ENCODE measurements at regions not wholly inside any gene's neighbourhood (a gene's known extent, or its start where the extent isn't known, plus 50 kb on each side); places are given as distances from the start of the nearest gene placed in this dataset.

DNA sequence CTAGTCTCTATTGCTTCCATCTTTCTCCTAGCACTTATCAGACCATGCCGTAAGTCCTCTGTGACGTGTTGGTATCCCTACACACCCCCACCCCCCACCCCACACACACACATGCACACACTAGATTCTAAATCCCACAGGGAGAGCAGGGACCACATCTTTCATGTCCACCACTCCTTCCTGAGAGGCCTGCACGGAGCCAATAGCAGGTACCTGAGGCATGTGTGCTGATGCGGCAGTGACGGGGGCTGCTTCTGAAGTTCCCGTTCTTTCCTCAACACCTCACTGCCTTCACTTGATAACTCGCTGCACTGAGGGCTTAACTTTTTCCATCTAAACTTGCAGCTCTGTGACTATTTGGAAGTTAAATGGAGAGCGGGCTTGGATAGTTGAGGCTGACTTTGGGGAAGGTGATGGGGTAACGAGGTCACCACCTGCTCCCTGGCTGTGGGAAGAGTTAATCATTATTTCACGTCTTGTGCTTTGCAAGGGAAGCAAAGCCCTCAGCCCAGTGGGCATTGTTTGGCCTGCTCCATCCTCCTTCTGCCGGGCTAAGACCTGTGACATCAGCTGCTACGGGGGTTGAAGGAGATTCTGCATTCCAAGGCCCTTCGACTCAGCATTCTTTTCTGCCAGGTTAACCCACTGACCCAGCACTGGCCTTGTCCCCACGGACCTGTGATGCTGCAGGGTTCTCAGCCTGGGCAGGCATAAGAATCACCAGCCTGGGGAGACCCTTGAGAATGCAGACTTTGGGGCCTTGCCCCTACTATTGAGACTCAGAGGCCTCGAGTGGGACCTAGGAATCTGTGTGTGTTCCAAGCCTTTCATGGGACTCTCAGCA lies 187.8 kb downstream of the ANKRD60 start:
- no peaks in the 10 kb centered on the region for H3K79me2 ChIP-seq (ENCODE audit: insufficient read depth, low read length)
- no peaks in the 10 kb centered on the region for H3K79me1 ChIP-seq (ENCODE audit: insufficient read depth, low read depth, low read length, poor library complexity, severe bottlenecking)
- no peak overlapping the region for H3K18ac ChIP-seq (ENCODE audit: insufficient read length, low read depth, low read length)
- no peaks in the 10 kb centered on the region for H3K4me1 ChIP-seq (ENCODE audit: insufficient read depth, low read length)
- no peaks in the 10 kb centered on the region for H3K27me3 ChIP-seq (ENCODE audit: insufficient read depth, low read length)
- H2BK5ac ChIP-seq (ENCODE audit: insufficient read length, low read length) = no peak overlapping the region
- no peak overlapping the region for H3K4me3 Mint-ChIP-seq
- no peak overlapping the region for H2AFZ ChIP-seq (ENCODE audit: low read length)
- H4K8ac ChIP-seq (replicated peaks; ENCODE audit: insufficient read length, low read depth, low read length) = no peak overlapping the region
- H3K56ac ChIP-seq (ENCODE audit: insufficient read length, low read depth, low read length) = no peak overlapping the region
- WGBS (ENCODE audit: extremely low coverage, insufficient read length, low lambda C conversion rate) = no CpG with 5 or more reads among the region's 15 CpGs
- DNase-seq = no peak
- no peak overlapping the region for H4K91ac ChIP-seq (ENCODE audit: insufficient read length, low read depth, low read length)
- H3K4ac ChIP-seq (ENCODE audit: low read depth, low read length) = no peak overlapping the region
- no peaks in the 10 kb centered on the region for H3K23me2 ChIP-seq (ENCODE audit: insufficient read length, low read depth, low read length, poor library complexity, severe bottlenecking)
- H3K23ac ChIP-seq (ENCODE audit: insufficient read length, low read depth, low read length) = no peak overlapping the region
- TF ChIP-seq, protein P1, sequence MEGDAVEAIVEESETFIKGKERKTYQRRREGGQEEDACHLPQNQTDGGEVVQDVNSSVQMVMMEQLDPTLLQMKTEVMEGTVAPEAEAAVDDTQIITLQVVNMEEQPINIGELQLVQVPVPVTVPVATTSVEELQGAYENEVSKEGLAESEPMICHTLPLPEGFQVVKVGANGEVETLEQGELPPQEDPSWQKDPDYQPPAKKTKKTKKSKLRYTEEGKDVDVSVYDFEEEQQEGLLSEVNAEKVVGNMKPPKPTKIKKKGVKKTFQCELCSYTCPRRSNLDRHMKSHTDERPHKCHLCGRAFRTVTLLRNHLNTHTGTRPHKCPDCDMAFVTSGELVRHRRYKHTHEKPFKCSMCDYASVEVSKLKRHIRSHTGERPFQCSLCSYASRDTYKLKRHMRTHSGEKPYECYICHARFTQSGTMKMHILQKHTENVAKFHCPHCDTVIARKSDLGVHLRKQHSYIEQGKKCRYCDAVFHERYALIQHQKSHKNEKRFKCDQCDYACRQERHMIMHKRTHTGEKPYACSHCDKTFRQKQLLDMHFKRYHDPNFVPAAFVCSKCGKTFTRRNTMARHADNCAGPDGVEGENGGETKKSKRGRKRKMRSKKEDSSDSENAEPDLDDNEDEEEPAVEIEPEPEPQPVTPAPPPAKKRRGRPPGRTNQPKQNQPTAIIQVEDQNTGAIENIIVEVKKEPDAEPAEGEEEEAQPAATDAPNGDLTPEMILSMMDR (conservative IDR thresholded peaks at IDR 0.05) = no peak
- no peaks in the 10 kb centered on the region for H4K20me1 ChIP-seq (ENCODE audit: control insufficient read depth, insufficient read depth, insufficient read length)
- H3K4me2 ChIP-seq (ENCODE audit: insufficient read depth, insufficient read length, low read length) = no peak overlapping the region
- no peaks in the 10 kb centered on the region for H3K9me3 ChIP-seq (ENCODE audit: control insufficient read depth, low read depth, low read length)
- peaks cover 4% of the 10 kb centered on the region in 2 experiments; a peak in 3 of 5 replicates for H3K9me3 Mint-ChIP-seq
- H2BK12ac ChIP-seq (ENCODE audit: insufficient read length, low read depth, low read length) = no peak overlapping the region
- no peak overlapping the region for H3T11ph ChIP-seq (ENCODE audit: low read length)
- peaks cover 4% of the 10 kb centered on the region for H3K27me3 Mint-ChIP-seq (ENCODE audit: low read depth)
- H3K14ac ChIP-seq (ENCODE audit: insufficient read depth, low read length) = no peak overlapping the region
- peaks cover 0 to 3% (median 0%) of the 10 kb centered on the region in 3 experiments; a peak in 1 of 7 replicates for H3K36me3 Mint-ChIP-seq (ENCODE audit: insufficient read depth in 1 of 3, low read depth in 3 of 3)
- H4K5ac ChIP-seq (ENCODE audit: insufficient read length, low read depth, low read length) = no peak overlapping the region
- no peak overlapping the region for H2BK120ac ChIP-seq (ENCODE audit: low read depth, low read length, poor library complexity, severe bottlenecking)
- H3K9ac ChIP-seq (ENCODE audit: extremely low read depth, insufficient read length, low read length) = no peak overlapping the region
- no peak overlapping the region for H2BK15ac ChIP-seq (ENCODE audit: low read depth, low read length)
- H2AK5ac ChIP-seq (ENCODE audit: insufficient read length, low read length) = no peak overlapping the region
- no peak overlapping the region for H2BK20ac ChIP-seq (ENCODE audit: low read depth, low read length, poor library complexity, severe bottlenecking)
- peak overlapping the region in 1 of 3 experiments; percentile 23; a peak in 1 of 7 replicates for H3K27ac Mint-ChIP-seq
- H3K4me1 Mint-ChIP-seq = peaks cover 19 to 35% of the 10 kb centered on the region in 2 experiments
- H3K27ac ChIP-seq (ENCODE audit: insufficient read length, low read depth, low read length) = no peak overlapping the region
